Body of pancreas (tissue), 4 donors: ENCODE measurements at regions not wholly inside any gene's neighbourhood (a gene's known extent, or its start where the extent isn't known, plus 50 kb on each side); places are given as distances from the start of the nearest gene placed in this dataset.
A peak's percentile ranks its signal among the peaks of the same experiment; 100 is the strongest.
"Not testable (repeated sequence)": the region's sequence is repeated elsewhere in the genome, so short reads cannot be mapped to it uniquely, and the experiment has no call there.

Experiments
- ATAC-seq: fragments of 150-250 bp; one replicate; pipeline ENCODE4 v1.9.1; 2016
- DNase-seq, 4 donors: peaks; one replicate each; pipeline ENCODE4 v3.0.0-alpha.2; 2019
- H3K27ac ChIP-seq, 4 donors: fragments of 200-600 bp; sonication (generic); 1 replicate in 3 of 4; 2 replicates in 1 of 4; pipeline versions ENCODE4 v1.5.1 to v1.6.1; 2016 to 2019; ENCODE audit warnings: mild to moderate bottlenecking in 1 of 4, mixed read lengths in 1 of 4, moderate library complexity in 1 of 4
- H3K27me3 ChIP-seq, 2 donors: fragments of 200-600 bp; sonication (generic); one replicate each; pipeline ENCODE4 v1.6.0; 2016; ENCODE audit warnings: mild to moderate bottlenecking in 1 of 2
- H3K36me3 ChIP-seq, 2 donors: fragments of 200-600 bp; sonication (generic); replicated peaks in 1 of 2; 2 replicates each; pipeline ENCODE4 v1.5.1; 2016; ENCODE audit warnings: low read depth in 2 of 2; ENCODE audit not compliant: insufficient read depth in 1 of 2
- H3K4me1 ChIP-seq: fragments of 200-600 bp; sonication (generic); one replicate; pipeline ENCODE4 v1.6.0; 2016
- H3K4me3 ChIP-seq, 2 donors: fragments of 200-600 bp; sonication (generic); 1 replicate in 1 of 2; 2 replicates in 1 of 2; pipeline ENCODE4 v1.5.1; 2016 to 2019
- H3K9me3 ChIP-seq, 3 donors: fragments of 200-600 bp; sonication (generic); 1 replicate in 2 of 3; 2 replicates in 1 of 3; pipeline ENCODE4 v1.5.1; 2016
- POLR2A ChIP-seq, 3 donors: fragments of 450-650 bp; IDR thresholded peaks; one replicate each; pipeline ENCODE4 v1.6.1; 2016; ENCODE audit warnings: antibody characterized with exemption in 3 of 3, mild to moderate bottlenecking in 2 of 3
- WGBS, 2 donors: methylation state at CpG; one replicate each; pipeline ENCODE4 v1.1.5; 2017; 5-methylcytosine and 5-hydroxymethylcytosine counted together
- intact Hi-C: fragments of 100-400 bp; cut with DNase I; formaldehyde crosslinking; loops from one replicate; pipeline ENCODE4 v1.15.1; 2023
- TF ChIP-seq, protein P1 (sequence below), 7 experiments: fragments of 450-650 bp in 4 of 7; fragments of 200-600 bp in 3 of 7; sonication (generic) in 3 of 7; IDR thresholded peaks; one replicate each; pipeline ENCODE4 v1.5.1; 2016 to 2019; ENCODE audit warnings: antibody characterized with exemption in 7 of 7

DNA sequence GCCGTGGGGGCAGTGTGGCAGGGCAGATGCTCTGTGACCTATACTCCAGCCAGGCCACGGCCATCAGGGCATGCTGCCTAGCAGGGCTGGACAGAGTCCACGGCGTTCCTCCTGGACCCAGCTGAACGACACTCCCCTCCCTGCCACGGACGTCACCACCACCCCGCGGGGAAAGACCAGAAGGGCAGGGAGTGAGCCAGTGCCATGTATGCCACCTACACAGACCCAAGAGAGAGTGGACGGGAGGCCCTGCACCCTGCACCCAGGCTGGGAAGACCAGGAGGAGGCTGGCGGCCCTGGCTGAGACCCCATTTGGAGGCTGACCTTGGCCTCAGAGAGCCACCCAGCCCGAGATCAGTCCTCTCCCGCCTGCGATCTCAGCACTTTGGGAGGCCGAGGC, 101.9 kb downstream of the FAM53A start:
- ATAC-seq: no peak
- 60% methylated on average over 15 of the region's 15 CpGs; no CpG with 5 or more reads in 1 of the 2 donors for WGBS, 2 donors
- TF ChIP-seq POLR2A (IDR thresholded peaks at IDR 0.05): no peak
- TF ChIP-seq, protein P1, sequence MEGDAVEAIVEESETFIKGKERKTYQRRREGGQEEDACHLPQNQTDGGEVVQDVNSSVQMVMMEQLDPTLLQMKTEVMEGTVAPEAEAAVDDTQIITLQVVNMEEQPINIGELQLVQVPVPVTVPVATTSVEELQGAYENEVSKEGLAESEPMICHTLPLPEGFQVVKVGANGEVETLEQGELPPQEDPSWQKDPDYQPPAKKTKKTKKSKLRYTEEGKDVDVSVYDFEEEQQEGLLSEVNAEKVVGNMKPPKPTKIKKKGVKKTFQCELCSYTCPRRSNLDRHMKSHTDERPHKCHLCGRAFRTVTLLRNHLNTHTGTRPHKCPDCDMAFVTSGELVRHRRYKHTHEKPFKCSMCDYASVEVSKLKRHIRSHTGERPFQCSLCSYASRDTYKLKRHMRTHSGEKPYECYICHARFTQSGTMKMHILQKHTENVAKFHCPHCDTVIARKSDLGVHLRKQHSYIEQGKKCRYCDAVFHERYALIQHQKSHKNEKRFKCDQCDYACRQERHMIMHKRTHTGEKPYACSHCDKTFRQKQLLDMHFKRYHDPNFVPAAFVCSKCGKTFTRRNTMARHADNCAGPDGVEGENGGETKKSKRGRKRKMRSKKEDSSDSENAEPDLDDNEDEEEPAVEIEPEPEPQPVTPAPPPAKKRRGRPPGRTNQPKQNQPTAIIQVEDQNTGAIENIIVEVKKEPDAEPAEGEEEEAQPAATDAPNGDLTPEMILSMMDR (IDR thresholded peaks at IDR 0.05): no peak
- intact Hi-C loops: no loop called here
- Histone ChIP-seq H3K27me3 (peaks cover 0 to 7% of the 10 kb centered on the region in 2 donors), H3K36me3 (no peaks in the 10 kb centered on the region), H3K4me3 (no peak overlapping the region), H3K27ac (no peak overlapping the region), H3K4me1 (peaks cover 20% of the 10 kb centered on the region), H3K9me3 (no peaks in the 10 kb centered on the region)
- DNase-seq: peak in 1 of 4 donors; percentile 18

DNA sequence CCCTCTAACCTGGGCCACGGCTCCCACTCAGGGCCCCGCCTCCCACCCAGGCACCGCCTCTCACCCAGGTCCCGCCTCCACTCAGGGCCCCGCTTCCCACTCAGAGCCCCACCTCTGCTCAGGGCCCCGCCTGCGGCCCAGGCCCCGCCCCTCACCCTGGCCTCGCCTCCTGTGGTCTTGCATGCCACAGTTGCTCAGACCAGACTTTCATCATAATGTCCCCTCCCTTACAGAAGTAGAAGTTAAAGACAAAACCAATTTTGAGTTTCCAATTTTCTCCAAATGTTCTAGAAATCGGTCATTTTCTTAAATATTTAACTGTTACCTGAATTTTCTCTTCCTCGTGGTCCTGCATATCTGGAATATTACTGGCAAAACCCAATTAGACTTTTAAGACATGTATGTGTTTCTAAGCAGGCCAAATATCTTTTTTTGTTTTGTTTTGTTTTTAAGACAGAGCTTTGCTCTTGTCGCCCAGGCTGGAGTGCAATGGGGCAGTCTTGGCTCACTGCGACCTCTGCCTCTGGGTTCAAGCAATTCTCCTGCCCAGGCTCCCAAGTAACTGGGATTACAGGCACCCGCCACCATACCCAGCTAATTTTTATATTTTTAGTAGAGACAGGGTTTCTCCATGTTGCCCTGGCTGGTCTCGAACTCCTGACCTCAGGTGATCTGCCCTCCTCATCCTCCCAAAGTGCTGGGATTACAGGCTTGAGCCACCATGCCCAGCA, 102.8 kb downstream of the FAM53A start:
- intact Hi-C loops, H3K27me3 ChIP-seq, H3K36me3 ChIP-seq, H3K9me3 ChIP-seq, H3K4me3 ChIP-seq: not testable (repeated sequence)
- ATAC-seq (peak; percentile 61), DNase-seq (peak; percentile 75 to 92 (median 78))
- 31 to 35% methylated on average over 12 to 13 of the region's 15 CpGs for WGBS, 2 donors
- Histone ChIP-seq H3K27ac (peak overlapping the region in 1 of 4 donors; percentile 41), H3K4me1 (peaks cover 20% of the 10 kb centered on the region)

DNA sequence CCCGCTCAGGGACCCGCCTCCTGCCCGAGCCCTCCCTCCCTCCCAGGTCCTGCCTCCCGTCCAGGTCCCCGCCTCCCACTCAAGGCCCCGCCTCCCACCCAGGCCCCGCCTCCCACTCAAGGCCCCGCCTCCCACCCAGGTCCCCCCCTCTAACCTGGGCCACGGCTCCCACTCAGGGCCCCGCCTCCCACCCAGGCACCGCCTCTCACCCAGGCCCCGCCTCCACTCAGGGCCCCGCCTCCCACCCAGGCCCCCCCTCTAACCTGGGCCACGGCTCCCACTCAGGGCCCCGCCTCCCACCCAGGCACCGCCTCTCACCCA, 103.5 kb downstream of the FAM53A start:
- intact Hi-C loops, H3K27ac ChIP-seq, H3K4me3 ChIP-seq, H3K27me3 ChIP-seq, H3K36me3 ChIP-seq, DNase-seq, H3K9me3 ChIP-seq, ATAC-seq: not testable (repeated sequence)
- H3K4me1 ChIP-seq: peaks cover 20% of the 10 kb centered on the region
- WGBS, 2 donors: 0% methylated on average over 2 of the region's 16 CpGs; no CpG with 5 or more reads in 1 of the 2 donors

DNA sequence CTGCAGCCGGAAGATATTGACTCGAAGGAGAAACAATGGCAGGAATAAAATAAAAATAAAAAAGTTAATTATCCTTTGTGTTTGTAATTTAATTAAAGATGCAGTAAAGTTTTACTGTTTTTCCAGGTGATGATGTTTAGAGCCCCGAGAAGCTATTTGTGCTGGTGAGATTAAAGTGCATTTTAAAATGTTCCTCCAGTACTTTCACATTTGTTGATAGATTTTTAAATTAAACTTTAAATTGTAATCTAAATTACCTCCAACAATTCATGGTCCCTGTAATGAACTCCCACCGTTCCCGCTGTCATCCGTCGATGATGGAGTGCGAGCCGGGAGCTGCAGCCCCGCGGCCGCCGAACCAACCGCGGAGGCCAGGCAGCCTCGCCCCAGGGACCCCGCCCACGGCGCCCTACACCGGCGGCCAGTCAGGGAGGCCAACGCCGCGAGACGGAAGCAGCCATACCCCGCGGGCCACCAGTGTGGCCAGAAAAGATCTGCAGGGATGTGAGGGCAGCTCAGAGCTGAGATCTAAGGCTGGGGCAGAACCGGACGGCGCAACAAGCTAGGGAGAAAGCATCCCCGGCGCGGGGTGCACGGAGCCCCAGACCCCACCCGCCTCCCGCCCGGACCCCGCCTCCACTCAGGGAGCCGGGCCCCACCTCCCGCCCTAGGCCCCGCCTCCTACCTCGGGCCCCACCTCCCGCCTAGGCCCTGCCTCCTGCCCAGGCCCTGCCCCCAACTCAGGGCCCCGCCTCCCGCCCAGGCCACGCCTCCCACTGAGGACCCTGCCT, 104.0 kb downstream of the FAM53A start:
- no peaks in the 10 kb centered on the region for H3K9me3 ChIP-seq
- H3K27ac ChIP-seq: peak overlapping the region in 3 of 4 donors; percentile 40 to 81 (median 61)
- ATAC-seq (peak; percentile 76), DNase-seq (peak; percentile 77 to 92 (median 80))
- 2% methylated on average over 21 to 39 of the region's 46 CpGs for WGBS, 2 donors
- TF ChIP-seq POLR2A (IDR thresholded peaks at IDR 0.05): peak in 2 of 3 donors; percentile 27 to 43
- TF ChIP-seq, protein P1 (IDR thresholded peaks at IDR 0.05): no peak
- intact Hi-C loops: no loop called here
- no peaks in the 10 kb centered on the region for H3K36me3 ChIP-seq
- H3K4me1 ChIP-seq: peaks cover 20% of the 10 kb centered on the region
- peak overlapping the region in 1 of 2 donors; percentile 39 for H3K4me3 ChIP-seq
- H3K27me3 ChIP-seq: peaks cover 0 to 7% of the 10 kb centered on the region in 2 donors

DNA sequence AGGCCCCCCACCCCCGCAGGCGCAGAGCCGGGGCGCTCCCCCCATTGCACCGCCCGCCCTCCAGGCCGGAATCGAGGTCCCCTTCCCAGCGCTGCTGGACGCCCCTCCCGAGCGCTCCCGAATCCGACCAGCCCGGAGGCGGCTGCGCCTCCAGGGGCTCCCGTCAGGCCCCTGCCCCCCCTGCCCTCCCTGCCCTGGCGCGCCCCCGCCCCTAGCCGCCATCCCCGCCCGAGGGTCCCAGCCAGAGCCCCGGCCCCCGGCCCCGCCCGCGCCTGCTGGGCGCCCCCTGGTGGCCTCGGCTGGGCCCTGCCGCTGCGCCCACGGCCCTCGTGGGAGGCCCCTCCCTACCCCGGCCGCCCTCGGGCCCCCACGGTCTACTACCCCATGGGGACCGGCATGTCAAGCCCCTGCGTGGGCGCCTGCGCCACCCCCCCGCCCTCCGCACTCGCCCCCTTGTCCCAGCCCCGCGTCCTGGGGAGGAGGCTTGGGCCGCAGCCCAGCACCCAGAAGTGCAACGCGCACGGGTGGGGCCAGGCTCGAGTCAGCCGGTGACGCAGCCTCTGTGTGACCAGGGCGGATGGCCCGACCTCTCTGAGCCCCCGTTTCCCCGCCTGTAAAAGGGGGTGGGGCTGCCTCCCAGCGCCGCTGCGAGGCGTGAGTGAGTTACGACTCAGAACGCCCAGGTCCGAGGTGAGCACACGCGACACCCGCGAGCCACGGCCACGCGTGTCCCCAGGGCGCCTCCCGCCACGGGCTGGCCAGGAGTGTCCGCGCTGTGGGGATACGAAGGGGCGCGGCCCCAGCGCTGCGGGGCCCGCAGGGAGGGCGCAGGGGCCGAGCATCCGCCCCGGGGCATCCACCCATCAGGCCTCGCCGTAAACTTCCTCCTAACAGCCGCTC, 104.9 kb downstream of the FAM53A start:
- no peak for TF ChIP-seq POLR2A (IDR thresholded peaks at IDR 0.05)
- TF ChIP-seq, protein P1 (IDR thresholded peaks at IDR 0.05): peak in 5 of 7 experiments; percentile 20 to 64 (median 49)
- intact Hi-C loops: no loop called here
- Histone ChIP-seq H3K9me3 (no peaks in the 10 kb centered on the region), H3K27me3 (peaks cover 0 to 7% of the 10 kb centered on the region in 2 donors), H3K36me3 (no peaks in the 10 kb centered on the region), H3K4me3 (peak overlapping the region in 1 of 2 donors; percentile 39), H3K27ac (peak overlapping the region in 3 of 4 donors; percentile 40 to 81 (median 61)), H3K4me1 (peaks cover 20% of the 10 kb centered on the region)
- WGBS, 2 donors: 0 to 1% methylated on average over 7 to 67 of the region's 91 CpGs
- ATAC-seq (peak; percentile 53), DNase-seq (peak; percentile 52 to 68 (median 62))
